ENCODE measurements at regions not wholly inside any gene's neighbourhood (a gene's known extent, or its start where the extent isn't known, plus 50 kb on each side); places are given as distances from the start of the nearest gene placed in this dataset.

DNA sequence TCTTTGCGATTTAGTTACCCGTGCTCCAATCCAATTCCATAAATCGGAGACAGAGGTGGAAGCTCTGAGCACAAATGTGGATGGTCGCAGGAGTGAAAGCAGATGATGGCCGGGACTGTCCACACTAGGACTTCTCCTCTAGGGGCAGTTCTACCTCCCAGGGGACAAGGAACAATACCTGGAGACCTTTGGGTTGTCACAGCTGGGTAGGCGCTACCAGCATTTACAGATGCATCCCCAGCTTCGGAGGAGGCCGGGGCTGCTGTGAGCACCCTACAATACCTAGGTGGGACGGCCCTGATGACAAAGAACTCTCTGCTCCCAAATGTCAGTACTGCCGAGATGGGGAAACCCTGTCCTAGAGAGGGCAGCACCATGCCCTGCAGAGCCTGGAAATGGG, 195.9 kb upstream of the CDH4 start:
- no peak overlapping the region for H3K4me3 ChIP-seq

DNA sequence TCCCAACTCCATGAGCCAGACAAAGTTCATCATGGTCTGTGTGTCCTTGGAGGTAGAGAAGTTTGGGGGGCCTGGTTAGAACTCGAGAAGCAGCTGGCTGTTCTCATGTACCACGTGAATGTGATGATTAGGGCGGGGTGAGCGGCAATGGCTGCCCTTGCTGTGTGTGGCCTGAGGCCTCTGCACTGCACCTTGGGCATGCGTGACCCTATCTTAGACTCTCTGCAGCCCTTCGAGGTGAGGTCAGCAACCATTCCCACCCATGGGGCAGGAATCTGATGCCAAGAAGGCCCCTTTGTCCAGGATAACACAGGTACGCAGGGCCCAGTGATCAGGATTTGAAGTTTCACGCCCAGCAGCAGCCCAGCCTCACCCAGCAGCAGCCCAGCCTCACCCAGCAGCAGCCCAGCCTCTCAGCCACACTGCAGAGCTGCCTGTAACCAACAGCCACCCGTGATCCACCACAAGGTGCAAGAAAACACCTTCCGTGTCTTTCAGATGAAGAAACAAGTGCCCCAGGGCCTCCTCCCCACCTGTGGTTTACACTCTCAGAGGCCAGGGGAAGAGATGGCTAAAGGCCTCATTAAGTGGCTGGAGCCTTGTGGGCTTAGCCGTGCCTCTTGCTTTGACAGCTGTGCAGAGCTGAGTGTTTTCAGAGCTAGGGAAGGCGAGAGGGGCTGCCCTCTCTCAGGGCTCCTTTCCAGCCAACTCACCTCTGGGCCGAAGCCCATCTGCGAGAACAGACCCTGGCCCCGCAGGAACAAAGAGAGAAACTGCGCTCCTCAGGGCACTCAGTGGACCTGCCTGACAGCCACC, 195.2 kb upstream of the CDH4 start:
- H3K4me3 ChIP-seq = no peak overlapping the region
- H3K4me2 ChIP-seq = no peak overlapping the region
- CTCF ChIA-PET = interaction anchor here (0.6 to 2.2 kb wide), 2 partner anchors 8 to 31 kb away, joined by 3 to 6 read pairs; no protein-coding TSS in a partner anchor
- H3K9me3 ChIP-seq = no peaks in the 10 kb centered on the region
- H3K4me1 ChIP-seq = no peaks in the 10 kb centered on the region
- no peak overlapping the region for H3K27ac ChIP-seq
- ATAC-seq (no peak), FAIRE-seq (no peak), DNase-seq (ENCODE audit: low read depth in 1 of 2, low spot score in 1 of 2) (no peak)
- POLR2A ChIA-PET = no interaction called here
- 68% methylated on average over 14 of the region's 16 CpGs for WGBS (ENCODE audit: missing lambda C conversion rate)
- TF ChIP-seq MAZ (IDR thresholded peaks at IDR 0.05; ENCODE audit: borderline replicate concordance, low read depth, low read length) = no peak
- no peak for TF ChIP-seq PHF8 (IDR thresholded peaks at IDR 0.05; ENCODE audit: borderline replicate concordance, low read depth)
- no peak for TF ChIP-seq NFE2L2 (conservative IDR thresholded peaks at IDR 0.05; ENCODE audit: low read length)
- no peak for TF ChIP-seq POLR2AphosphoS2 (conservative IDR thresholded peaks at IDR 0.05; ENCODE audit: low read length)
- TF ChIP-seq, protein P1, sequence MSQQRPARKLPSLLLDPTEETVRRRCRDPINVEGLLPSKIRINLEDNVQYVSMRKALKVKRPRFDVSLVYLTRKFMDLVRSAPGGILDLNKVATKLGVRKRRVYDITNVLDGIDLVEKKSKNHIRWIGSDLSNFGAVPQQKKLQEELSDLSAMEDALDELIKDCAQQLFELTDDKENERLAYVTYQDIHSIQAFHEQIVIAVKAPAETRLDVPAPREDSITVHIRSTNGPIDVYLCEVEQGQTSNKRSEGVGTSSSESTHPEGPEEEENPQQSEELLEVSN (IDR thresholded peaks at IDR 0.05; ENCODE audit: borderline replicate concordance, low read depth) = no peak
- no peak for TF ChIP-seq JUN (IDR thresholded peaks at IDR 0.05)
- no peak for TF ChIP-seq HEYL (CRISPR knock-in tag; IDR thresholded peaks at IDR 0.05)
- TF ChIP-seq, protein P2, sequence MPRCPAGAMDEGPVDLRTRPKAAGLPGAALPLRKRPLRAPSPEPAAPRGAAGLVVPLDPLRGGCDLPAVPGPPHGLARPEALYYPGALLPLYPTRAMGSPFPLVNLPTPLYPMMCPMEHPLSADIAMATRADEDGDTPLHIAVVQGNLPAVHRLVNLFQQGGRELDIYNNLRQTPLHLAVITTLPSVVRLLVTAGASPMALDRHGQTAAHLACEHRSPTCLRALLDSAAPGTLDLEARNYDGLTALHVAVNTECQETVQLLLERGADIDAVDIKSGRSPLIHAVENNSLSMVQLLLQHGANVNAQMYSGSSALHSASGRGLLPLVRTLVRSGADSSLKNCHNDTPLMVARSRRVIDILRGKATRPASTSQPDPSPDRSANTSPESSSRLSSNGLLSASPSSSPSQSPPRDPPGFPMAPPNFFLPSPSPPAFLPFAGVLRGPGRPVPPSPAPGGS (IDR thresholded peaks at IDR 0.05) = no peak
- TF ChIP-seq CHD4 (IDR thresholded peaks at IDR 0.05; ENCODE audit: borderline replicate concordance) = no peak
- no peak for TF ChIP-seq HDAC2 (IDR thresholded peaks at IDR 0.05)
- no peak for TF ChIP-seq MYC (IDR thresholded peaks at IDR 0.05; ENCODE audit: borderline replicate concordance, low read length)
- no peak for TF ChIP-seq EHF (CRISPR knock-in tag; IDR thresholded peaks at IDR 0.05)
- no peak for TF ChIP-seq MAFK (IDR thresholded peaks at IDR 0.05; ENCODE audit: partially characterized antibody)
- TF ChIP-seq, protein P3, sequence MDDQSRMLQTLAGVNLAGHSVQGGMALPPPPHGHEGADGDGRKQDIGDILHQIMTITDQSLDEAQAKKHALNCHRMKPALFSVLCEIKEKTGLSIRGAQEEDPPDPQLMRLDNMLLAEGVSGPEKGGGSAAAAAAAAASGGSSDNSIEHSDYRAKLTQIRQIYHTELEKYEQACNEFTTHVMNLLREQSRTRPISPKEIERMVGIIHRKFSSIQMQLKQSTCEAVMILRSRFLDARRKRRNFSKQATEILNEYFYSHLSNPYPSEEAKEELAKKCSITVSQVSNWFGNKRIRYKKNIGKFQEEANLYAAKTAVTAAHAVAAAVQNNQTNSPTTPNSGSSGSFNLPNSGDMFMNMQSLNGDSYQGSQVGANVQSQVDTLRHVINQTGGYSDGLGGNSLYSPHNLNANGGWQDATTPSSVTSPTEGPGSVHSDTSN (IDR thresholded peaks at IDR 0.05) = no peak
- TF ChIP-seq, protein P4, sequence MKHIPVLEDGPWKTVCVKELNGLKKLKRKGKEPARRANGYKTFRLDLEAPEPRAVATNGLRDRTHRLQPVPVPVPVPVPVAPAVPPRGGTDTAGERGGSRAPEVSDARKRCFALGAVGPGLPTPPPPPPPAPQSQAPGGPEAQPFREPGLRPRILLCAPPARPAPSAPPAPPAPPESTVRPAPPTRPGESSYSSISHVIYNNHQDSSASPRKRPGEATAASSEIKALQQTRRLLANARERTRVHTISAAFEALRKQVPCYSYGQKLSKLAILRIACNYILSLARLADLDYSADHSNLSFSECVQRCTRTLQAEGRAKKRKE (CRISPR knock-in tag; IDR thresholded peaks at IDR 0.05; ENCODE audit: low read depth) = no peak
- TF ChIP-seq ESRRA (IDR thresholded peaks at IDR 0.05; ENCODE audit: borderline replicate concordance, low read length) = no peak
- TF ChIP-seq, protein P5, sequence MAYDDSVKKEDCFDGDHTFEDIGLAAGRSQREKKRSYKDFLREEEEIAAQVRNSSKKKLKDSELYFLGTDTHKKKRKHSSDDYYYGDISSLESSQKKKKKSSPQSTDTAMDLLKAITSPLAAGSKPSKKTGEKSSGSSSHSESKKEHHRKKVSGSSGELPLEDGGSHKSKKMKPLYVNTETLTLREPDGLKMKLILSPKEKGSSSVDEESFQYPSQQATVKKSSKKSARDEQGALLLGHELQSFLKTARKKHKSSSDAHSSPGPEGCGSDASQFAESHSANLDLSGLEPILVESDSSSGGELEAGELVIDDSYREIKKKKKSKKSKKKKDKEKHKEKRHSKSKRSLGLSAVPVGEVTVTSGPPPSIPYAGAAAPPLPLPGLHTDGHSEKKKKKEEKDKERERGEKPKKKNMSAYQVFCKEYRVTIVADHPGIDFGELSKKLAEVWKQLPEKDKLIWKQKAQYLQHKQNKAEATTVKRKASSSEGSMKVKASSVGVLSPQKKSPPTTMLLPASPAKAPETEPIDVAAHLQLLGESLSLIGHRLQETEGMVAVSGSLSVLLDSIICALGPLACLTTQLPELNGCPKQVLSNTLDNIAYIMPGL (CRISPR knock-in tag; IDR thresholded peaks at IDR 0.05; ENCODE audit: borderline replicate concordance) = no peak
- TF ChIP-seq HOXB13 (CRISPR knock-in tag; IDR thresholded peaks at IDR 0.05; ENCODE audit: low read depth) = no peak
- TF ChIP-seq FOSB (CRISPR knock-in tag; IDR thresholded peaks at IDR 0.05) = no peak
- TF ChIP-seq SMC3 (IDR thresholded peaks at IDR 0.05) = no peak

More for the DNA sequence above, 195.9 kb upstream of the CDH4 start:
- H3K4me2 ChIP-seq = no peak overlapping the region
- ChIA-PET POLR2A (no interaction called here), CTCF (no interaction called here)
- TF ChIP-seq TP53 (CRISPR knock-in tag; IDR thresholded peaks at IDR 0.05) = no peak
- TF ChIP-seq SREBF2 (IDR thresholded peaks at IDR 0.05) = no peak
- no peaks in the 10 kb centered on the region for H3K4me1 ChIP-seq
- no peak overlapping the region for H3K27ac ChIP-seq
- 80% methylated on average over 10 of the region's 10 CpGs for WGBS (ENCODE audit: missing lambda C conversion rate)
- no peak for ATAC-seq
- no peaks in the 10 kb centered on the region for H3K9me3 ChIP-seq
- no peak for DNase-seq (ENCODE audit: low read depth in 1 of 2, low spot score in 1 of 2)
- no peak for FAIRE-seq
